Small intestine (tissue), 7 donors: ENCODE measurements at regions not wholly inside any gene's neighbourhood (a gene's known extent, or its start where the extent isn't known, plus 50 kb on each side); places are given as distances from the start of the nearest gene placed in this dataset.
"Not testable (repeated sequence)": the region's sequence is repeated elsewhere in the genome, so short reads cannot be mapped to it uniquely, and the experiment has no call there.

ENCODE experiments used
- DNase-seq, 2 donors: peaks; one replicate each; pipeline versions ENCODE4 v3.0.0 to v3.0.0-alpha.2; 2013
- FAIRE-seq: peaks from 2 replicates; lab custom pipeline; 2012; peaks lifted over from hg19 to GRCh38; lab: Jason Lieb, UNC
- H3K27ac ChIP-seq, 3 donors: one replicate each; pipeline ENCODE4 v1.5.1; 2013; ENCODE audit warnings: low read length in 2 of 3, mild to moderate bottlenecking in 2 of 3, control low read depth in 1 of 3, inconsistent platforms in 1 of 3, low read depth in 1 of 3, moderate library complexity in 1 of 3
- H3K27me3 ChIP-seq, 3 donors: one replicate each; pipeline ENCODE4 v1.6.1; 2013; ENCODE audit warnings: low read length in 3 of 3, inconsistent platforms in 1 of 3; ENCODE audit not compliant: control insufficient read depth in 3 of 3, insufficient read depth in 3 of 3
- H3K36me3 ChIP-seq, 3 donors: one replicate each; pipeline ENCODE4 v1.6.1; 2013; ENCODE audit warnings: low read length in 3 of 3, inconsistent platforms in 1 of 3, low read depth in 1 of 3, mild to moderate bottlenecking in 1 of 3, moderate library complexity in 1 of 3; ENCODE audit not compliant: control insufficient read depth in 3 of 3, insufficient read depth in 2 of 3
- H3K4me1 ChIP-seq, 3 donors: one replicate each; pipeline ENCODE4 v1.6.1; 2013; ENCODE audit warnings: low read length in 2 of 3, inconsistent platforms in 1 of 3, low read depth in 1 of 3, mild to moderate bottlenecking in 1 of 3, moderate library complexity in 1 of 3; ENCODE audit not compliant: control insufficient read depth in 3 of 3, insufficient read depth in 2 of 3
- H3K4me3 ChIP-seq, 3 donors: one replicate each; pipeline ENCODE4 v1.5.1; 2013; ENCODE audit warnings: low read length in 3 of 3, control low read depth in 1 of 3, inconsistent platforms in 1 of 3, low read depth in 1 of 3, mild to moderate bottlenecking in 1 of 3, moderate library complexity in 1 of 3
- H3K9me3 ChIP-seq, 2 donors: one replicate each; pipeline ENCODE4 v1.6.1; 2013; ENCODE audit warnings: low read depth in 1 of 2, low read length in 1 of 2; ENCODE audit not compliant: control insufficient read depth in 2 of 2, insufficient read depth in 1 of 2
- WGBS, 3 donors: extraction: QIAGEN DNeasy Blood & Tissue Kit; methylation state at CpG; one replicate each; pipeline ENCODE4 v1.1.7; 2013; 5-methylcytosine and 5-hydroxymethylcytosine counted together
- donor health status: healthy with polysubstance abuse.
- donor health status: control.
- donor health status: control.
- donor health status: Bipolar disorder and iron deficiency.
- donor health status: healthy.

DNA sequence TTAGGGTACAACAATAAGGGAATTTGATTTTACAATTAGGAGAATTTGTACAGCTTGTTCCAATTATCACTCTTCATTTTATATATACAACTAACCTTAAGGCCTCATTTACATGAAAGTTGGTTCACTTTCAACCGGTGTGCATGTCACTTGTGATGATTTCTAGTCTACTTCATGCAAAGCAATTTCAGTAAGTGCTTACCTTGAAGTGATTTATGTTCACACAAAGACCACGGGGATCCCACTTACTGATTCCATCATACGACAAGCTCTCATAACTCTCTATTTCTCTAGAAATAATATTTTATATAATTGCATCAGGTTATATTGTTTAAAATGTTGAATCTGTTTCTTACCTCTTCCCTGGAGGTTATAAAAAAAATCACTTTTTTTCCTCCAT is 100.3 kb upstream of the CHODL start:
- peaks cover 0 to 2% of the 10 kb centered on the region in 2 donors for H3K9me3 ChIP-seq
- DNase-seq (no peak), FAIRE-seq (no peak)
- no peaks in the 10 kb centered on the region for H3K27me3 ChIP-seq
- no peak overlapping the region for H3K27ac ChIP-seq
- H3K4me3 ChIP-seq = no peak overlapping the region
- no peaks in the 10 kb centered on the region for H3K36me3 ChIP-seq
- H3K4me1 ChIP-seq = no peaks in the 10 kb centered on the region
- WGBS, 3 donors = 78 to 85% (median 84%) methylated on average over 3 of the region's 3 CpGs

DNA sequence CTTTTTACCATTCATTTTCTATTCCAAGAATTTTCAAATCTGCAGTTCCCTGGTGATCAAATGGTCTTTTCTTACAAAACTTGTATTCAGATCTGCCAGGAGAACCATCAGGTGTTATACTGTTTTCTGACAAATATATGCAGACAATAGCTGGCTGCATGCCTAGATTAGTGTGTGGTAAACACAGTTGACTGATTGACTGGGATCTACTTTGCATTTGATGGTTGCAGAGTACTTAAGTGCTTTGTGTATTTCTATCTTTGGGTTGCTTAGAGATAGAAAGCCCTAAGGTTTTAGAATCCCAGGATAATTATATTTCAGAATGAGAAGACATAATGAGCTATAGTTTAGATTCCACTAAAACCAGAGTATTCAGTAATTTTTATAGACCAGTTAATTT is 102.0 kb upstream of the CHODL start:
- H3K4me3 ChIP-seq = no peak overlapping the region
- no peaks in the 10 kb centered on the region for H3K36me3 ChIP-seq
- no peak overlapping the region for H3K27ac ChIP-seq
- FAIRE-seq (no peak), DNase-seq (no peak)
- H3K9me3 ChIP-seq = peaks cover 0 to 2% of the 10 kb centered on the region in 2 donors
- no peaks in the 10 kb centered on the region for H3K27me3 ChIP-seq
- no peaks in the 10 kb centered on the region for H3K4me1 ChIP-seq

DNA sequence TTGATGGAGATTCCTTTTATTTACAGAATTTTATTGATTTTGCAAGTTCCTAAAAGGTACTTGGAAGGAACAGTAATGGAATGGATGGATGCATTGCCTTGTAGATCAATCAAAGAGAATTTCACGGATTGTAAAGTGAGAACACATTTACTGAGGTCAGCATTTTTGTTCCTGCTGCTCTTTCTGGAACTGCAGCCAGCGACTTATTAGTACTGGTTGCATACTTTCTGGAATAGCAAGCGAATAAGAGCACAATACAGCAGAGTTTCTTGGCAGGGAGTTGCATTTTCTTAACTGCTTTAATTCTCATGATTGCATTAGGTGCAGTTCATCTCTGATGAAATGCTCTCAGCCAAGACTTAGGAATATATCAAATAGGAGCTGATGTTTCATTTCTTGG is 106.1 kb upstream of the CHODL start:
- FAIRE-seq (no peak), DNase-seq (no peak)
- 59 to 70% (median 67%) methylated on average over 3 of the region's 3 CpGs for WGBS, 3 donors

DNA sequence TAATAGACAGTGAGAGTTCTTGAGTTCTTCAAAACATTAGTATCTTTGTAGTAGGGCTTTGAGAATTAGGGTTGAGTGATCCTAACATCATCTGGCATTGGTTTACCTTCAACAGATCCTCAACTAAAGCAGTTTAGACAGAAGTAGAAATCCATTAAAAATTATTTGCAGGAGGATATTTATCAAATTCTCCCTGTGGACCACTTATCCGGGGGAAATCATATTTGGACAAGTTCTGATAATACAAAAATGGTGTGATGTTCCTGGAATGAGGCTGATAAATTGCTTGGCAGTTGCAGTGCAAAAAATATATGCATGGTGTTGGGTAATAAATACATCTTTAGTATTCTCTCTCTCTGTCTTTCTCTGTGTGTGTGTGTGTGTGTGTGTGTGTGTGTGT is 115.1 kb upstream of the CHODL start:
- no peak for FAIRE-seq
- DNase-seq = no peak
- H3K4me3 ChIP-seq = no peak overlapping the region
- H3K27me3 ChIP-seq = no peaks in the 10 kb centered on the region
- no peaks in the 10 kb centered on the region for H3K4me1 ChIP-seq
- no peaks in the 10 kb centered on the region for H3K36me3 ChIP-seq
- no peak overlapping the region for H3K27ac ChIP-seq
- peaks cover 0 to 2% of the 10 kb centered on the region in 2 donors for H3K9me3 ChIP-seq
- WGBS, 3 donors = 56 to 76% (median 72%) methylated on average over 1 of the region's 1 CpG

More for the DNA sequence above, 106.1 kb upstream of the CHODL start:
- Histone ChIP-seq H3K4me3 (no peak overlapping the region), H3K9me3 (no peaks in the 10 kb centered on the region), H3K27me3 (no peaks in the 10 kb centered on the region), H3K27ac (no peak overlapping the region), H3K36me3 (no peaks in the 10 kb centered on the region), H3K4me1 (no peaks in the 10 kb centered on the region)

DNA sequence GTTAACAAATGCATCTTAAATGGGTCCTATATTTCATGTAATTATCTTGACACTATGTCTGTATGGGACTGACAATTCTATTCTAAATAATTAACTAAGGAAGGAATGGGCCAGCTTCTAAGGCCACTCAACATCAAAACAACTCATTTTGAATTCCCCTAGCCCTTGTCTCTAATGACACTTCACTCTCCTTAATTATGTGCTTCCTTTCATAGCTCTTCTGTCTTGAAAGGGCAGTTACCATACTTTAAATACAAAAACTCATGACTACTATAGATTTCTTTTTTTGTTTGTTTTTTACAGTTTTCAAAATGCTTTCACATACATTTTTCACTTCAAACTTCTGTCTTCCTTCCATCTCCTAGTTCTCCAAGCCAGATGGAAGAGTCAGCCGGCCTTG is 126.1 kb upstream of the CHODL start:
- 63 to 71% (median 65%) methylated on average over 1 of the region's 1 CpG for WGBS, 3 donors
- Histone ChIP-seq H3K9me3 (no peaks in the 10 kb centered on the region), H3K4me3 (no peak overlapping the region), H3K4me1 (no peaks in the 10 kb centered on the region), H3K36me3 (no peaks in the 10 kb centered on the region), H3K27me3 (no peaks in the 10 kb centered on the region), H3K27ac (no peak overlapping the region)
- FAIRE-seq (no peak), DNase-seq (no peak)

DNA sequence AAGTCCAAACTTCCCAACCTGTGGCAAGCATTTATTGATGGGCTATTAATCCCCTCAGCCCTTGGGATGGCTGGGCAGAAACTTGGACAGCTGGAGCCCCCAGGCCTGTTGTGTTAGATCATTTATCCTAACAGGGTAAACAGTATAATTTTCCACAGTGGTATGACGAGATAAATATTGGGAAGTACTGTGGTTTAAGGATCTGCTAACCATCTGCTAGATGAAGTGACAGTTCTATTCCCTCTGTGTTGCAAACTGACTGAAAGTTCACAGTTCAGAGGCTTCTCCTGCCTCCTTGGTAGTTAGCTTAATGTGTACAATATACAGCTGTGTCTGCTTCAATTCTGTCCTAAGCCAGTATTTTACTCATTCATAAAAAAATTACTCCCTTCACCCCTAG is 127.5 kb upstream of the CHODL start:
- H3K36me3 ChIP-seq = no peaks in the 10 kb centered on the region
- H3K9me3 ChIP-seq = no peaks in the 10 kb centered on the region
- WGBS, 3 donors = 32 to 45% (median 44%) methylated on average over 1 of the region's 1 CpG
- H3K4me1 ChIP-seq = no peaks in the 10 kb centered on the region
- DNase-seq (no peak), FAIRE-seq (no peak)
- no peak overlapping the region for H3K27ac ChIP-seq
- no peaks in the 10 kb centered on the region for H3K27me3 ChIP-seq
- no peak overlapping the region for H3K4me3 ChIP-seq

DNA sequence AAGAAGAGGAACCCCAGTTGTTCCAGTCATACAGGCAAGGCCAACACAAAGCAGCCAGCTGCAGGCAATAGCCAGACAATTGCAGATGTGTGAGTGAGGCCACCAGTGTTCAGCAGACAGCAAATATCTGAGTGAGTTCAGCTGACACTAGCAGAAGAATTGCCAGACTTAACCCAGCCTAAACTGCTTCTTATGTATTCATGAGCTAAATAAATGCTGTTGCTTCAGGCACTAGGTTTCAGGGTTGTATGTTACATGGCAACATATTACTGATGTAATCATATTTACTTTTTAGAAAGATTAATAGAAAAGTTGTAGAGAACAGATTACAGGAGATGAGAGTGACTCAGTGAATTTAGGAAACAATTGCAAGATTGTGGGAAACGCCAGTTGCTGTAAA is 129.8 kb upstream of the CHODL start:
- DNase-seq = no peak
- H3K4me3 ChIP-seq = no peak overlapping the region
- no peaks in the 10 kb centered on the region for H3K27me3 ChIP-seq
- 51 to 67% (median 63%) methylated on average over 1 of the region's 1 CpG for WGBS, 3 donors
- no peaks in the 10 kb centered on the region for H3K4me1 ChIP-seq
- H3K36me3 ChIP-seq = no peaks in the 10 kb centered on the region
- H3K9me3 ChIP-seq = no peaks in the 10 kb centered on the region
- no peak overlapping the region for H3K27ac ChIP-seq
- FAIRE-seq = no peak

DNA sequence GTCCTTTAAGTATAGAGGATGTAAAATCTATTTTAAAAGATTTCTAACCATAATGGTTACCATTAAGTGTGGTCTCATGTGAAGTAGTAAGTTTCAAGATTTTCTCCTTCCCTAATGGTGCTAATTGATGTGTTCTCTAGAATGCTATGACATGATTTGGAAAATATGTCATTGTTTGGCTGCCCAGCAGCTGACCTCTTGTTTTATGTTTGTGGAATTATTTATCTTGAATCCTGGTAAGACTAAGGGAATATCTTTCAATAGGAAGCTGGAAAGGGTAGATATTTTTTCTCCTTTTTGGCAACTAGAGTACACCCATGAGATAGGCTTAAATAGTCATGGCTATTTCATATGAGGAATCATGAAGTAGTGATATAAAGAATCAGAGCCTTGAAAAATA is 139.8 kb upstream of the CHODL start:
- FAIRE-seq = no peak
- H3K4me1 ChIP-seq = no peaks in the 10 kb centered on the region
- H3K27me3 ChIP-seq = no peaks in the 10 kb centered on the region
- H3K27ac ChIP-seq = no peak overlapping the region
- no peak overlapping the region for H3K4me3 ChIP-seq
- no peaks in the 10 kb centered on the region for H3K36me3 ChIP-seq
- DNase-seq = no peak
- H3K9me3 ChIP-seq = peaks cover 0 to 2% of the 10 kb centered on the region in 2 donors

DNA sequence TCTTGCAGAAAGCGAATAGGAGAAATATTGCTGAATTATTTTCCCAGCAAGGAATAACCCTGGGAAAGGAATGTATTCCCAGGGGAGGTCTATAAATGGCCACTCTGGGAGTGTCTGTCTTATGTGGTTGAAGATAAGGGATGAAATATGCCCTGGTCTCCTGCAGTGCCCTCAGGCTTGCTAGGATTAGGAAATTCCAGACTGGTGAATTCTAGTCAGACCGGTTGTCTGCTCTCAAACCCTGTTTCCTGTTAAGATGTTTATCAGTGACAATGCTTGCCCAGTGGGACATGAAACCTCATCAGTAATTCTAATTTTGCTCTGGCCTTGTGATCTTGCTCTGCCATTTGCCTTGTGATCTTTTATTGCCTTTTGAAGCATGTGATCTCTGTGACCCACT is 148.2 kb upstream of the CHODL start:
- not testable (repeated sequence) for DNase-seq, FAIRE-seq, H3K4me1 ChIP-seq, H3K27me3 ChIP-seq, H3K27ac ChIP-seq, H3K36me3 ChIP-seq, H3K4me3 ChIP-seq
- peaks cover 2 to 12% of the 10 kb centered on the region in 2 donors for H3K9me3 ChIP-seq
- WGBS, 3 donors = 83 to 94% (median 93%) methylated on average over 2 of the region's 2 CpGs
